Fibroblast of skin of left biceps (primary cell): ENCODE measurements at regions not wholly inside any gene's neighbourhood (a gene's known extent, or its start where the extent isn't known, plus 50 kb on each side); places are given as distances from the start of the nearest gene placed in this dataset.
A peak's percentile ranks its signal among the peaks of the same experiment; 100 is the strongest.
"Not testable (repeated sequence)": the region's sequence is repeated elsewhere in the genome, so short reads cannot be mapped to it uniquely, and the experiment has no call there.

ENCODE experiments used
- DNase-seq, 2 experiments: peaks; one replicate each; pipeline ENCODE4 v3.0.0-alpha.2; 2013; ENCODE audit warnings: low read depth in 2 of 2

DNA sequence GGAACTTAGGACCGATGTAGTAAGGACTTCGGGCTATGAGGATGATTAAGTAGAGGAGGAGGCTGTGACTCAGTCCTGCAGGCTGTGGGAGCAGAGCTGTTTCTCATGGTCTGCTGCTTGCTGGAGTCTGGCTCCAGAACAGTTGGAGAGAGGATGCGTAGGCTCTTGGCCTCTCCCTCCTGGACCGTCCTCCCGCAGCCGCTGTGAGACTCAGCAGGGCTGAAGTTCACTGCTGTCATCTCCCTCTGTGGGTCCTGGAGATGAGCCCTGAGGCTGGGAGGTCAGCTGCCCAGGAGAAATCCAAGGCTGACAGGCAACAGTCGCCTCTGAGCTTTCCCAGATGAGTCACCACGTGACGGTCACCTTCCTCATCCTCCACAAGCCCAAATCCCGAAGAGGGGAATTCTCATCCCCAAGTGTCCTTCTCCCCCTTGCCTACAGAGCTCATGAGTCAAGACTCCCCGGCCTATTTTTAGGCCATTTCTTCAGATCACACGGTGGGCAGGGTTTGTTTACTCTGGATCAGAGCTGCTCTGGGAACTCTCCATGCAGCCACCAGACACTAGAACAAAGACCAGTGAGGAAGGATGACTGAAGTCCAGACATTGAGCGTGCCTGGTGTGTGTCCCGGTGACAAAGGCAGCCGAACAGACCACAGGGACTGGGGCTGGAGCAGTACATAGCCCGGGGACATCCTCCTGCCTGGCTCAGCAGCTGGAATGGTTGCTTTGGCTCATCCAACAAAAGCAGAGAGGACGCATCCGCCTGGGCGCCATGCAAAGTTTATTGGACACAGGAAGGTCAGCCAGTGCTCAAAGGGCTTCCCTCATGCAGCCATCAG lies 137.3 kb upstream of the ZNF469 start:
- peak; percentile 44 to 58 for DNase-seq

DNA sequence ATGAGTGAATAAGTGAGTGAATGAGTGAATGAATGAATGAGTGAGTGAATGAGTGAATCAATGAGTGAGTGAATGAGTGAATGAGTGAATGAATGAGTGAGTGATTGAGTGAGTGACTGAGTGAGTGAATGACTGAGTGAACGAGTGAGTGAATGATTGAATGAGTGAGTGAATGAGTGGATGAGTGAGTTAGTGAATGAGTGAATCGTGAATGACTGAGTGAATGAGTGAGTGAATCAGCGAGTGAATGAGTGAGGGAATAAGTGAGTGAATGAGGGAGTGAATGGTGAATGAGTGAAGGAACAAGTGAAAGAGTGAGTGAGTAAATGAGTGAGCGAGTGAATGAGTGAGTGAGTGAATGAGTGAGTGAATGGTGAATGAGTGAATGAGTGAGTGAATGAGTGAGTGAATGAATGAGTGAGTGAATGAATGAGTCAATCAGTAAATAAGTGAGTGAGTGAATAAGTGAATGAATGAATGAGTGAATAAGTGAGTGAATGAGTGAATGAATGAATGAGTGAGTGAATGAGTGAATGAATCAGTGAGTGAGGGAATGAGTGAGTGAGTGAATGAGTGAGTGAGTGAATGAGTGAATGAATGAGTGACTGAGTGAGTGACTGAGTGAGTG lies 135.7 kb upstream of the ZNF469 start:
- not testable (repeated sequence) for DNase-seq

DNA sequence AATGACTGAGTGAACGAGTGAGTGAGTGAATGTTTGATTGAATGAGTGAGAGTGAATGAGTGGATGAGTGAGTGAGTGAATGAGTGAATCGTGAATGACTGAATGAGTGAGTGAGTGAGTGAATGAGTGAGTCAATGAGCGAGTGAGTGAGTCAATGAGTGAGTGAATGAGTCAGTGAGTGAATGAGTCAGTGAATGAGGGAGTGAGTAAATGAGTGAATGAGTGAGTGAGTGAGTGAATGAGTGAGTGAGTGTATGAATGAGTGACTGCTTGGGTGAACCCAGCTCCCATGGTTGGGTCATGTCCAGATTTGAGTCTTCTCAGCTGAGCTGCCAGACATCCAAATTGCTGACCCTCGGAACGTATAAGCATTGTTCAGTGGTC lies 135.2 kb upstream of the ZNF469 start:
- not testable (repeated sequence) for DNase-seq

- DNase-seq: not testable (repeated sequence)
Measured at GRCh38 chr16:88248761-88249160, 134.0 kb upstream of the ZNF469 start.

GRCh38 chr16:88250381-88250780 lies 132.4 kb upstream of the ZNF469 start:
- DNase-seq: not testable (repeated sequence)

DNA sequence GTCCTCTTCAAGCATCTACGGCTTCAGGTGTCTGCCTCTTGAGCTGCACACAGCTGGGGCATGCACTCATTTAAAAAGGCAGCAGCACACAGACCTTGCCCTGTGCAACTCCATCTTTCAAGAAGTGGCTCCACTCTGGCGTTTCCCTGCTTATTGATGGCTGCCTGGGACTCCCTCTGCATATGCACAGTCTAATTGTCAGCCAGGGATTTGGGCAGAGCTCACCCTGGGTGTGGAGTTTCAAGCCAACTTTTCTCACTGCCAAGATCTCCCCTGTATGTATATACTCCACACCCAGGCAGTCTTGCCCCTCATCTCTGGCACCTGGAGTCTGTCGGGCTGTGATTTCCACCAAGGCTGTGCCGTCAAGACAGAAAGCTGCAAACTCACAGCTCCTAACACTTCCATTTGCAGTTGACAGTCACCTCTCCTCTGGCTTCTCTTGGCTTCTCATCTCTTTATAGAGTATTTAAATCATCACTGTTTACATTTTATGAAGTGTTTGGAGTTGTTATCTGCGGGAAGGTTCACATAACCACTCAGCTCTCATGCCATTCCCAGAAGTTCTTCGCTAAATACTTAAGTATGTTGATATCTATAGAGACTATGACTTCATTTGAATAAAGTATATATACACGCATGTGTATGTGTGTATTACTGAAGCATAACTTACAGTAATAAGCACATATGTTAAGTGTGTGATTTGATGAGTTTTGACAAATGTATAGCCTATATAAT lies 130.5 kb upstream of the ZNF469 start:
- not testable (repeated sequence) for DNase-seq

DNA sequence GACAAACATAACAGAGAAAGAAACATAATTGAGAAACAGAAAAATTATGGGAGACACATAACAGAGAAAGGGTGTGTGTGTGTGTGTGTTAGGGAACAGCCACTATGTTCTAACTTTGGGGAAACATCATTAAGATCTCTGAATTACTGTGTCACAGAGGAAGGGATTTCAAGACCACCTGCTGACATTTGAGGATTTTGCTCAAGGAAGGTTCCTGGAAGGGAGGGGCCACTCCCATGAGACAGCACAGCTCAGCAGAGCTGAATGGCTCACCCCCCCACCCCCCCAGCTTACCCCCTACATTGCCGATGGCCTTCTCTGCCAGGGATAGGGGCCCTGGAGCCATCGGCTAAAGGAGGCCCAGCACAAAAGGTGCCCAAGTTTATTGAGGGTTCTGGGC lies 124.6 kb upstream of the ZNF469 start:
- not testable (repeated sequence) for DNase-seq

- DNase-seq: not testable (repeated sequence)
Measured at GRCh38 chr16:88258764-88259525, 123.8 kb upstream of the ZNF469 start.

GRCh38 chr16:88259538-88259937 lies 123.2 kb upstream of the ZNF469 start:
- not testable (repeated sequence) for DNase-seq

GRCh38 chr16:88260146-88260545 lies 122.6 kb upstream of the ZNF469 start:
- DNase-seq: not testable (repeated sequence)

DNA sequence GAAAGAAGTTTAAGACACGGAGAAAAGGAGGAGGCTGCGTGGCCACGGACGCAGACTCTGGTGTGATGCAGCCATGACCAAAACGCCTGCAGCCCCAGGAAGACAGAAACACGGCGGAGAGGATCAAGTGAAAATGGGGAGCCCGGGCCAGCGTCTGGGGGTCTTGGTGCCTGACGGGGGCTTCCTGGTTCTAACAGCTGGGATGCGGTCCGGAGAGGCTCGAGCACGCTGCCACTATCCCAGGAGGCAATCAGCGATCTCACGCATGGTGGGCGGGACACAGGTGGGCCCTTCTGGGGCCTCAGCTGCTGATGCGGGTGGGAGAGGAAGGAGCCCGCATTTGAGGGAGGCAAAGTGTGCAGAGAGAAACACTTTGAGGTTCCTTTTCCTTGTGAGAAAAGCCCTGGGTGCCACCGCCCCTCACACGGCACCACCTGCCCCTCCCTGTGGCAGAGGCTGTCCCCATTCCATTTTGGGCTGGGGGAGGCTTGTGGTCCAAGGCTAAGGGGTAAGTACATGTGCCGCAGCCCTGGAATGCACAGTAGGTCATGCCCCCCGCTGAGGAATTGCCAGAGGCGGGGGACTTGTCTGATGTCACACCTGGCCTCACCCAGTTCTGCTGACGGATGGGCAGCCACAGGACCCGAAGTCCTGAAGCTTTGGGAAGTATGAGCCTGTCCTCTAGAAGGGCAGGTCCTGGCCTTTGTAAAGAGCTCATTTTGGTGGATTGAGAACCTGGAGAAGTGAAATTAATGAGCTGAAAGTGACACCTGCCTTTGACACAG lies 121.7 kb upstream of the ZNF469 start:
- not testable (repeated sequence) for DNase-seq

- not testable (repeated sequence) for DNase-seq
Measured at GRCh38 chr16:88261814-88262605, 120.7 kb upstream of the ZNF469 start.

GRCh38 chr16:88262858-88263563 lies 119.7 kb upstream of the ZNF469 start:
- DNase-seq: not testable (repeated sequence)

DNA sequence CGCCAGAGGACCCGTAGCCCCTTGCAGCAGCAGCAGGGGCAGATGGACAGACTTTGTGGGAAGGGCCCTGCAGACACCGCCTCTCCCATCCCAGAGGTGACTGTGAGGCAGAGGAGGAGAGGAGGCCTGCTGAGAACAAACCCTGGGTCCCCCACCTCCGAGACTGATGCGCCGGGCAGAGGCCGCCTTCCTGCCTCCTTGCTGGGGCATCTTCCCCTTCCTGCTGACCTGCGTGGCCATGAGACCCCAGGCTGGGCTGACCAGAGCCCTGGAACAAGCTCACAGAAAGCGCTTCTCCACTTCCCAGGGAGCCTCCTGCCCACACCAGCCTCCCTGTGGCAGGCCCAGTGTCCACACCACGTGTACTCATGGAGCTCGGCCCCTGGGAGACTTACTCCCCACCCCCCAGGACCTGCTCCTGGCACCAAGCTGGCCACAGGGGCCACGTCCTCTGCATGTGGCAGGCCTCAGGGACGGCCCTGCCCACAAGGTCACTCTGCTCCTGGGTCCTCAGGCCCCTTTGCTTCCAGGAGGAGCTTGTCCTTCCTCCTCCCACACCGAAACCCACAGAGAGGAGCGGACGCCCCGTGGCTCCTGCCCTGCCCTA lies 119.0 kb upstream of the ZNF469 start:
- DNase-seq: not testable (repeated sequence)

DNA sequence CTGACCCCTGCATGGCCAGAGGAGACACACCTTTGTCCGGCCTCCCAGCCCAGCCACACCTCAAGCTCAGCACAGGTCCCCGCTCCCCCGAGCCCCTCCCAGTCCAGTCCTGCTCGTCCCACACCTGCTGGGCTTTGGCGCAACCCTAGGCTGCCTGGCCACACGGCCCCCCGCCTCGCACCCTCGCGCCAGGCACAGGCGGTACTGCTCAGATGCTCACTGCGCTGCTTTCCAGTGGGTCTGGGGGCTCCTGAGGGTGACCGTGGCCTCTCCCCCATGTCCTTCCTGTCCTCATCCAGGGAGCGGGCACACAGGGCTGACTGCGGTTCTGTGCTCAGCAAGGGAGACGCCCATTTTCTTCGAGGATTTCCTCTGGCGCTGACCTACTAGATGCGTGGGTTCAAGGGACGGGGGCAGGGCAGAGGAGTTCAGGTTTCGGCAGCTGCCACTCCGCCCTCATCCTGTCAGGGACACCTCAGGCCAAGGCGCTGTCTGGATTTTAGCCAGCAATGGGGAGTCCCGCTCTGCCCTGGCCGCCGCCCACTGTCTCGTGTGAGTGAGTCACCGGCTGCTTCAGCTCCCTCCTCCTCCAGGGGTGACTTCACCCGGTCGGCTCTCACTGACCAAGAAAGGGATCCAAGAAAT lies 118.0 kb upstream of the ZNF469 start:
- DNase-seq: peak in 1 of 2 experiments; percentile 45

DNA sequence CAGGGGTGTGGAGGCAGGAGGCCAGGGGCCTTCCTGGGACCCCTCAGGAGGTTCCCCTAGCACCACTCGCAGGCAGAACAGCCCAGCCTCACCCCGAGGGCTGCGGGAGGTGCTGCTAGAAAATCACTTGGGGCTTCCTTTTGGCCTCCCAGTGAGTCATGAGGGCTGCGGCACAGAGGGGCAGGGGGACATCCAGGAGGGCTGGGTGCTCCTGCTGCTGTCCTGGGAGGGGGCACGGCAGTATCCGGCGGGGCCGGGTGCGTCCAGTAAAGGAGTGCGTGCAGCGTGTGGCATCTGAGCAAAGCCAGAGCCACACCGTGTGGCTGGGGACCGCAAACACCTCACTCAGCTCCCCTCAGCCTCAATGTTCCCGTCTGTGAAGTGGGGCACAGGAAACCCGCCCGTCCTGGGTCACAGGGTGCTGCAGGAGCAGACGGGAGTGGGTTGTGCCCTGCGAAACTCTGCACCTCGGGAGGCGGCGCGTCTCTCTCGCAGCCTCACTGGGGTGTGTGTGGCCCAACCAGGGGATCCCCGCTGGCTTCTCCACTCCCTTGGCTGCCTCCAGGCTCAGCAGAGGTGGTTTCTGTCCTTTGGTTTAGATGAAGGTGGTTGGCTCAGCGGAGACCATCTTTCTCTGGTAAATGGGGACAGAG lies 117.3 kb upstream of the ZNF469 start:
- DNase-seq: not testable (repeated sequence)

GRCh38 chr16:88266036-88266435 lies 116.7 kb upstream of the ZNF469 start:
- DNase-seq: not testable (repeated sequence)
